ENCODE measurements at regions not wholly inside any gene's neighbourhood (a gene's known extent, or its start where the extent isn't known, plus 50 kb on each side); places are given as distances from the start of the nearest gene placed in this dataset.
A peak's percentile ranks its signal among the peaks of the same experiment; 100 is the strongest.
"Not testable (repeated sequence)": the region's sequence is repeated elsewhere in the genome, so short reads cannot be mapped to it uniquely, and the experiment has no call there.

DNA sequence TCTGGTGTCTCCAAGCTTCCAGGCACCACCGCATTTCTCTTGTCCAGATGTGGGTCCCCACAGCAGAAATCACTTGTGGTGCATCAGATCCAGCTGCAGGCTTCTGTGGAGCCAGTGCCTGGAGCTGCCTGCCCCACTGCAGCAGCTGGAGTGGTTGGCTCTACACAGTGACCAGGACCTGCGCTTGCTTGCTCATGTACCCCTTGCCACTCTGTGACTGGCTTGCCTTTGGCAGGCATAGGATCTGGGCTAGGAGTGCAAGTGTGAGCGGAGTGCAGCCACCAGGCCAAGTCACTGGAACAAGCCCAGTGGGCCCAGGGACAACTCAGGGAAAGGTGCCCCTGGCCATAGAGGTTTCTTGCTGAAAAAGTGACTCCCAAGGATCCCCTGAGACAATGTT, 1400.0 kb upstream of the ALCAM start:
- DNase-seq (ENCODE audit: low read depth, low spot score), result no peak

- DNase-seq (ENCODE audit: low read depth, low spot score), result no peak
These were observed 1398.6 kb upstream of the ALCAM start for GRCh38 chr3:103968131-103968530.

DNA sequence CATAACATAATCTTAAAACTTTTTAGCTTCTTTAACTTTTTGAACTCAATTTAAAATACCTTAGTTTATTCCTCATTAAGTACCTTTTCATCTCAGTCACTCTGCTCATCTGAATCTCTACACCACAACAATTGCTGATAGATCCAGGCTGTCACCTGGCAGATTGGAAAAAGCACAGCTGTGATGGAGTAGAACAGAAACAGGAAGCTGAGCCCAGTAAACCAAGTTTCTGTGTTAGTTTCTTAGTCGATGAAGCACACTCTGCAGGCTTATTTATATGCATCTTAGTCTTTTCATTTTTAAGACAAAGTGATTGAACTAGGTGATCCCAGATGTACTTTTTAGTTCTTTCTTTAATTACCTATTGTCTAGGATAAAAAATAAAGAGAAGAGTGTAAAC, 1398.0 kb upstream of the ALCAM start:
- no peak for DNase-seq (ENCODE audit: low read depth, low spot score)

DNA sequence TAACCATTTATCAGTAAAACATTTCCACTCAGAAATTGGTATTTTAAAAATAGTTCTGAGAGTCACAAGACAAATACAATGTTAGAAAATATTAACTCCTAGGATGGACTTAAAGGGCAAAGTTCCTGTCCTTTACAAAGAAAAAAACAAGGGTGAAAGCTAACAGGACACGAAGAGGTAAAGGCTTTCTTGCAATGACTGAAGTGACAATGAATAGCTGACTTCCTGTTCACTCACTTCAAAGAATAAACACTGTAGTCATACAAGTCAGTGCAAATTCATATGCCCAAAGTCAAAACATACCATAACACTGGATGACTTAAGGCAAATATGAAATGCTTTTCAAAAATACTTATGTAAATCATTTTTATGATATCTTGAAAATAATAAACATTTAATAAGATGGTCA, 1389.8 kb upstream of the ALCAM start:
- DNase-seq (ENCODE audit: low read depth, low spot score), result no peak

GRCh38 chr3:103977417-103977816, 1389.3 kb upstream of the ALCAM start:
- no peak for DNase-seq (ENCODE audit: low read depth, low spot score)

DNA sequence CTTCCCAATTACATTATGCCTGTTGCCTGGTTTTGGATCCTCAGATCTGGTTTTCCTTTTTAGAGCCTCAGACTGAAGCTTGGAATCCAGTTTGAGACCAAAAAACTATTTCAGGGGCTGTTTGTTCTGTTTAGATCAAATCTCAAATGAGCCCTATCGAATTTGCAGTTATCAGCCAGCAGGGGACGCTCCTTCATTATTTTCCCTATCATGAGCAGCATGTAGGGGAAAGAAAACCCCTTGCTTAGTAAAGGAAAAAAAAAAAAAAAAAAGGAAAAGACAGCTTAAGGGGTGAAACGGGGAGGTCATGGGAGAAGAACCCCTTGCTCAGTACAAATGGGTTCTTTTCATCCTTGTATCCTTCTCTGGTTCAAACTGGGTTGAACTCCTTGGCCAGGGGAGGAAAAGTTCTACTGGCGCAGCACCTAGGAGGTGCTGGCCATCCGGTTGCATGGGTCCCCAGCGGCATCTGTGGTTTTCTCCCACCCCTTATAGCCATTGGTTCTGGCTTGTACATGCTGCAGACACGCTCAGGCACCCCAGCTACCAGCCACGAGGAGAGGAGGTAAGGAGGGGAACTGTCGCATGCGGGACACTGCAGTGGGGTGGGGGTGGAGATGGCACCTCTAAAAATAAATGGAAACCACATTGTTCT, 1375.1 kb upstream of the ALCAM start:
- DNase-seq (ENCODE audit: low read depth, low spot score), result no peak

- no peak for DNase-seq (ENCODE audit: low read depth, low spot score)
These were observed 1374.2 kb upstream of the ALCAM start for GRCh38 chr3:103992469-103992868.

GRCh38 chr3:104004956-104005355, 1361.8 kb upstream of the ALCAM start:
- DNase-seq (ENCODE audit: low read depth, low spot score), result no peak

GRCh38 chr3:104005815-104006214, 1360.9 kb upstream of the ALCAM start:
- no peak for DNase-seq (ENCODE audit: low read depth, low spot score)

DNA sequence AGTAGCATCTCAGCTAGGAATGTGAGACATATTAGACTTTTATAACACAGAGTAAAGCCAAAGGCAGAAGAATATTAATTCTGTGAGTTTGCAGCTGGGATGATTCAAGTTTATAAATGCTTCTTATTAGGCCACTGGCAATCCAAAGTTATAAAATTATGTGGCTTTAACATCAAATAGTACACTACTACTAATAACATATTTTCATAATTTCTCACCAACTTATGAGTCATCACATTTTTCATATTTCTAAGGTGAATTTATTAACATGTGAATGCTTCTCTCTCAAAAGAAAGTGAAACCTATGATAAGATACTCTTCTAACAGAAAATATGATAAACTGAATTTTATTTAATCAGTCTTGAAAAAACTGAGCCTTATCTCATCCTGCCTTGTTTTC, 1348.2 kb upstream of the ALCAM start:
- no peak for DNase-seq (ENCODE audit: low read depth, low spot score)

DNA sequence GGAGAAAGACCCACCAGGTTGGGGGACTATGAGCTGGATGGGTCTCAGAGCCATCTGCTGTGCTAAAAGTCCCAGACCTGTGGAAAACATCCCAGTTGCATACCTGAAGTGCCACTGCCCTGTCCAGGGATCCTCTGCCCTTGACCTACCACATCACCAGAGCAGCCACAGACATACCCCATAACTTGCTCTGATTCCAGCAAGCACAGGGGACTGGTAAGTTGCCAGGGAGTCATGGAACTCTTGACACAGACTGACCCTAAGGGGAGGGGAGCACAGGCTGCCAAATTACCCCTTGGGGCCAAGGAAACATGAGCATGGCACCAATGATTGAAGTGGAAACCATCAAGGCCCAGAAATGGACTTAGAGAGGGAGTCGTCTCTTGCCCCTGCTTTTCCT, 1335.1 kb upstream of the ALCAM start:
- no peak for DNase-seq (ENCODE audit: low read depth, low spot score)

- DNase-seq (ENCODE audit: low read depth, low spot score), result no peak
These were observed 1334.4 kb upstream of the ALCAM start for GRCh38 chr3:104032283-104032682.

DNA sequence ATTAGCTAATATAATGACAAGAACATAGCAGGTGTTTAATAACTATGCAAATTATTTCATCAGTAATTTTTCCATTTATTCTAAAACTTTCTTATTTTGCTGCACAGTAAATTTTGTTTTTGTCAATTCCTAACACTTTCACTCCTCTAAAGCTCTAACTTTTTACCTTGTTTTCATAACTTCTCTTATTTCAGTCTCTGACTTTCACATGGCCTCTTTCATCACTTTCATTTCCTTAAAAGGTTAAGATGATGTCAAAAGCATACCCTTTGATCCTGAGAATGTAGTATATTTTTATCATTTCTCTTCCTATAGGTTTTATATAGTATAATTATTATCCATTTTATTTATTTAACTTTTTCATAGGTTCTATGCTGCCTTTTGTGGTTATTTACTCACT, 1325.8 kb upstream of the ALCAM start:
- no peak for DNase-seq (ENCODE audit: low read depth, low spot score)

DNA sequence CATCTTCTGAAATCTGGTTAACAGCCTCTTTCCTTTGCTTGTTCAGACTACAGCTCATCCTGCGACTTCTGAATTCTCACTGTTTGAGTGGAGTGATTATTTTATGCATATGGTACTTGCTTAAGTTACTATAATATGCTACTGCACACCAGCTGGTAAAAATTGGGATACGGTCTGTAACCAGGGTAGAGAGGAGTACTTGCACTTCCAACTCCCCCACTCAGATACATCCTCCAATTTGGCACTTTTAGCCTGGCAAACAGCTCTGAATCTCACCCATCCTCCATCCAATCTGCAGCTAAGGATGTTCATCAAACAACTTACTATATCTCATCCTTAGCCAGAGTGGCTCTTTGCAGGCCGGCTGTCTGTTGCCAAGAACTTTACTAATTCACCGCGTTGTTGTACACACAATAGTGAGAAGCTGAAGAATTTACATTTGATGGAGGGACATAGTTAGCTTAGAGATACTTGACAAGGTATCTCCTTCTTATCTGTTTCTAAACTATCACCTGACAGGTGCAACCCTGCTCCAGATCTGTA, 1323.6 kb upstream of the ALCAM start:
- DNase-seq (ENCODE audit: low read depth, low spot score), result not testable (repeated sequence)

GRCh38 chr3:104044002-104044401, 1322.7 kb upstream of the ALCAM start:
- no peak for DNase-seq (ENCODE audit: low read depth, low spot score)

GRCh38 chr3:104066658-104067057, 1300.1 kb upstream of the ALCAM start:
- no peak for DNase-seq (ENCODE audit: low read depth, low spot score)

- no peak for DNase-seq (ENCODE audit: low read depth, low spot score)
These were observed 1297.6 kb upstream of the ALCAM start for GRCh38 chr3:104069114-104069513.

DNA sequence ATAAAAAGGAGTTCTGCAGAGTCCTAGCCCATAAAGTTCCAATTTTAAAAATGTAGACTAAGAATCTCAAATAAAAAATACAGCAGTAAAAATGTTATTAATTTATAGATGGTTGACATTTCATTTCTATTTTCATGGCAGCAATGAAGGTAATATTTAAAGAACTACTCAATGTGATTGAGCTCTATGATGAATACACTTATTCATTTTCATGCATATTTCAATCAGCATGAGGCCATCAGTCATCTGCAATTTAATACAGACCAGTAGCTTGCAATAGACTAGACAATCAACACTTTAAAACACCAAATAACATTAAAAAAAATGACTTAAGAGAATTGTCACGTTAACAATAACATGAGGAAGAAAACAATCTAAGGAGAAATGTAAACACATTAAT, 1295.8 kb upstream of the ALCAM start:
- no peak for DNase-seq (ENCODE audit: low read depth, low spot score)

DNA sequence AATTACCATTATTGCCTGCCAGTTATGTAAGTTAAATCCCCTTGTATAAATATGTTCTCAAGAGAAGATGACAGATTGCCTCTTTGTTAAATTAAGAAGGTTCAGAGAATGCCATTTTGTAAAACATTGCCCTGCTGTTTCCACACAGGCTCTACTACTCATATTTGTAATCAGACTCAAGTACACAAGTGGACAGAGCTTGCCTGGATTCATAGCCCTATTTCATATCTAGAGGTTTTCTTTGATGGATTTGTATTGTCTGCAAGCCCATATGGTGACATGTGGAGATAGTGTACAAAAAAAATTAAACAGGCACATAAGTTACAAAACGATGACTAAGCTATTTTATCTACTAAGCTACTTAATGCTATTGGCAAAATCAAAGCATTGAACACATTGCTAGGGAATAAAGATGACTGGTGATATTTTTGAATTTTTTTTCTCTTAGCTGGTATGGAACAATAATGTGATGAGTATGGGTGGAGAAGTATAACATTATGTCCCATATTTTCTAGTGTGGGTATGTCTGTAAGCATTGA, 1286.6 kb upstream of the ALCAM start:
- DNase-seq (ENCODE audit: low read depth, low spot score), result no peak

DNA sequence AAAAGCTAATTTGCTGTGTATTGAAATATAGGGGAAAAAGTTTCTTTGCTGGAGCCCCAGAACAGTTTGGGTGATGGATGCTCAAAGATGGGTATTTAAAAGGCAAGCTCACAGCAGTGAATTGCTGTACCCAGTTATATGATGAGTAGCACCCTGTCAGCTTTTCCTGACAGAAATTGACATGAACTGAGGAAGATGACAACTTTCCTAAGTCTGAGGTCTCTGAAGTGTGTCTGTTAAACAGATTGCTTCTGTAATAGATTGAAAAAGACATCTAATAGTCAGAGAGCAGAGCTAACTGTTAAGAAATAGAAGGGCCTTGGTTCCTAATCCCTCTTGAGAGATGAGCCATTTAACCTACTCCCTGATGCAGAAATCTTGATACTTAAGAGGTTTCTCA, 1278.0 kb upstream of the ALCAM start:
- DNase-seq (ENCODE audit: low read depth, low spot score), result no peak

DNA sequence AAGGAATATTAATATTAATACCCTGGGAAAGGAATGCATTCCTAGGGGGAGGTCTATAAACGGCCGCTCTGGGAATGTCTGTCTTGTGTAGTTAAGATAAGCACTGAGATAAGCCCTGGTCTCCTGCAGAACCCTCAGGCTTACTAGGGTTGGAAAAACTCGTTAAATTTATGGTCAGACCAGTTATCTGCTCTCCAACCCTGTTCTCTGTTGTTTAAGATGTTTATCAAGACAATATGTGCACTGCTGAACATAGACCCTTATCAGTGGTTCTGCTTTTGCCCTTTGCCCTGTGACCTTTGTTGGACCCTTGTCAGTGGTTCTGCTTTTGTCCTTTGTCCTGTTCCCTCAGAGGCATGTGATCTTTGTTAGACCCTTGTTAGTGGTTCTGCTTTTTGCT, 1276.7 kb upstream of the ALCAM start:
- not testable (repeated sequence) for DNase-seq (ENCODE audit: low read depth, low spot score)

GRCh38 chr3:104101736-104102135, 1265.0 kb upstream of the ALCAM start:
- DNase-seq (ENCODE audit: low read depth, low spot score), result no peak

DNA sequence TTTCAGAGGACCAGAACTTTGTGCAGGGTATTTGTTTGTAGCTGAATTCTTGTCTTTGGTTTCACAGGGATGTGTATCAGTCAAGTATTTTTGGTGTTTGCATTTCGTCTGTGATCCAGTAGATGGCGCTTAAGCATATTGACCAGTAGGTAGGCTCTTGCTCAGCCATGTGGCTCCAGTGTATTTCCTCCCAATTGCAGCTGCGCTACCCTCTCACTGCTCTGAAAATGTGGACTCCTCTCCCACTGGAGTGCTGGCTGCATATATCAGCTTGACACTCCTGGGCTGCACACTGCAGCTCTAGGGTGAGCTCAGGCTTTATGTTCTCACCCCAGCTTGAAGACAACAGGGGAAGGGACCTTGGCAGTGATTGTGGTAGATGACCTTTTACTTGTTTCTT, 1264.3 kb upstream of the ALCAM start:
- DNase-seq (ENCODE audit: low read depth, low spot score), result peak; percentile 36

DNA sequence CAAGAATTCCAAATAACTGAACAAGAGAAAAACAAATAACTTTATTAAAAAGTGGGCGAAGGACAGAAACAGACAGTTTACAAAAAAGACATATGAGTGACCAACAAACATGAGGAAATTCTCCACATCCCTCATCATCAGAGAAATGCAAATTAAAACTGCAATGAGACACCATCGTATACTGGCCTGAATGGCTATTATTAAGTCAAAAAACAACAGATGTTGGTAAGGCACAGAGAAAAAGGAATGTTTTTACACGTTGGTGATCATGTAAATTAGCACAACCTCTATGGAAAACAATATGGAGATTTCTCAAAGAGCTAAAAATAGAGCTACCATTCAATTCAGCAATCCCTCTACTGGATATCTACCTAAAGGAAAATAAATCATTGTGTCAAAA, 1260.4 kb upstream of the ALCAM start:
- DNase-seq (ENCODE audit: low read depth, low spot score), result no peak

All from smooth muscle cell of the brain vasculature (primary cell).